T-helper 2 cell treated with Interferon-gamma antibody and Interleukin-4, amounts not matched to agents 5 μg/mL and 100 μg/mL, for 36 hours (primary cell): ENCODE measurements at regions not wholly inside any gene's neighbourhood (a gene's known extent, or its start where the extent isn't known, plus 50 kb on each side); places are given as distances from the start of the nearest gene placed in this dataset.

ENCODE experiments used
- DNase-seq: peaks from one replicate; pipeline ENCODE4 v3.0.0; 2021; ENCODE audit warnings: low spot score
- H3K27ac Mint-ChIP-seq: one replicate; pipeline ENCODE4 v1.8.0; 2021; ENCODE audit warnings: mild to moderate bottlenecking, mixed read lengths
- H3K27me3 Mint-ChIP-seq: one replicate; pipeline ENCODE4 v1.8.0; 2021; ENCODE audit warnings: low read depth, mixed read lengths
- H3K36me3 Mint-ChIP-seq: one replicate; pipeline ENCODE4 v1.8.0; 2021; ENCODE audit warnings: low read depth, mixed read lengths
- H3K4me1 Mint-ChIP-seq: one replicate; pipeline ENCODE4 v1.8.0; 2021; ENCODE audit warnings: low read depth, mixed read lengths
- H3K4me3 Mint-ChIP-seq: one replicate; pipeline ENCODE4 v1.8.0; 2022; ENCODE audit warnings: mild to moderate bottlenecking, moderate library complexity, mixed read lengths
- H3K9me3 Mint-ChIP-seq: one replicate; pipeline ENCODE4 v1.8.0; 2021; ENCODE audit warnings: mixed read lengths

DNA sequence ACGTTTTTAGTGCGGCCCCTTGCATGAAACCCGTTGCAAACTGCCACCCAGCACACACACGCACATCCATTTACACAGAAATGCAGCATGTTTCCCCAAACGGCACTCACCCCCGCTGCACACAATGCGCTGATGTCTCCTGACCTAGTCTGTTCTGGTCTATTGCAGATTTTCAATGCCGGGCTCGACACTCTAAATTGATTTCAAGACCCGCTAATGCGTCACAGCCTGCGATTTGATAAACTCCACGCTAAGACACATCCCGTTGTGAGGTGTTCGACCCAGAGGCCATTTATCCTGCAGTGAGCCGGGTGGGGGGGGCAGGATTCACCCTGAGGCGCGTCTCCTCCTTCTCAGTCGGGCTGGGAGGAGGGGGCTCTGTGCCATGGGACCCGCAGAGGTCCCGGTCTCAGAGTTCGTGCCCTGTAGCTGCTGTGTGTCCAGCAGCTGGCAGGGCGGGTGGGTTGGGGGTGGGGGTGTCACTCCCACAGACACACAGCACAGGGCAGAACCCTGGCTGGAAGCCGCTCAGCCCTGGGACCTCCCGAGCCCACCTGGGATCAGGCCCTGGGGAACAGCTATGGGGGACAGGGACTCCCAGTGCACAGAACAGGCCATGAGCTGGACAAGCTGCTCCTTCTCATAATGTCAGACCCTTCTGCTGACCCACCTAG lies 367.9 kb downstream of the PREX1 start:
- no peaks in the 10 kb centered on the region for H3K4me1 Mint-ChIP-seq
- no peaks in the 10 kb centered on the region for H3K9me3 Mint-ChIP-seq
- DNase-seq: no peak
- H3K27me3 Mint-ChIP-seq: no peaks in the 10 kb centered on the region
- no peak overlapping the region for H3K4me3 Mint-ChIP-seq
- H3K36me3 Mint-ChIP-seq: no peaks in the 10 kb centered on the region
- H3K27ac Mint-ChIP-seq: no peak overlapping the region

DNA sequence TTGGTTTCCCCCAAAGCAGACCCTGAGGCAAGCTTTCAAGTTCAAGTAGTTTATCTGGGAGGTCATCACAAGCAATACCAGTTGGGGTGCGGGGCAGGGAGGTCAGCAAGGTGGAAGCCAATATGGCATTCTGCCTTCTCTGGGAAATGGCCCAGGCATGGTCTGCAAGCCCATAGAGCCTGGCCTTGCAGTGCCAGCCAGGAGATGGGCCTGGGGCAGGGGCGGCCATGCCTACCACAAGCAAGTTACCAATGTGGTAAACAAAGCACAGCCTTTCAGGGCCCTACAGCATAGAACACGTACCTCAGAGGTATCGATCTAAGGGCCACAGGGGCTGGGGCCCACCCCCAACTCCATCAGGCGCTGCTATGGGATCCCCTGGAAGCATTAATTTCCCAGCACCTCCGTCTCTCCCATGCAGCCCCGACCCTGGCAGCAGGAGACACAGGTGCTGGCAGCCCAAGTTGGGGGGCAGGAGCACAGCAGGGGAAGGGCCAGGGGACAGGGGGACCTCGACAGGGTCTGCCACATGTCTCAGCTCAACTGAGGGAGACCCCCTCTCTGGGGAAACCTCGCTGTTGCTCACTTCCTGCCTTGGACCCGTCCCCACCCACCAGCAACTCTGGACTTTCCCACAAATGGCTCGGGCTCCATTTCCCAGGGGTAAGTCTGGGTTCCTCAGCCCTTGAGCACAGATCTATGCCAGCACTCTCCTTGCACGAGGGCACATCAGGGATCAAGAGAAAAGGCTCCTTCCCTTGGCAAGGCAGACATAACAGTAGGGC lies 369.0 kb downstream of the PREX1 start:
- H3K9me3 Mint-ChIP-seq: no peaks in the 10 kb centered on the region
- no peak for DNase-seq
- H3K36me3 Mint-ChIP-seq: no peaks in the 10 kb centered on the region
- no peaks in the 10 kb centered on the region for H3K27me3 Mint-ChIP-seq
- H3K4me3 Mint-ChIP-seq: no peak overlapping the region
- H3K27ac Mint-ChIP-seq: no peak overlapping the region
- H3K4me1 Mint-ChIP-seq: no peaks in the 10 kb centered on the region

DNA sequence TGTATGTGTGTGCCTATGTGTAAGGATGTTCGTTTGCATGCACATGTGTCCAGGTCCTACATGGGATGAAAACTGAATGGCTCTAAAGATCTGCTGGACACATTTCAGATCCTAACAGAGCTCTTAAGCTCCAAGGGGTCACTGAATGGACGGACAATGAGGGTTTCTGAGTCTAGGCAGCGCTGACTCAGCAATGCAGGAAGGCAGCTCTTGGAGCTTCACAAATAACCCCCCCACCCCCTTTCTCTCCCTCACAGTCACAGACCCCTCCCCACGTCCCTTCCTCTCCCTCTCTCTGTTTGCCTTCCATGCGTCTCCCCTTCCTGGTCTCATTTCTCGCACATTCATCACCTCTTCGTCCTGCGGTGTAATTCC lies 369.8 kb downstream of the PREX1 start:
- Mint-ChIP-seq H3K9me3 (no peaks in the 10 kb centered on the region), H3K4me3 (no peak overlapping the region), H3K27ac (no peak overlapping the region), H3K27me3 (no peaks in the 10 kb centered on the region), H3K4me1 (no peaks in the 10 kb centered on the region), H3K36me3 (no peaks in the 10 kb centered on the region)
- DNase-seq: no peak

DNA sequence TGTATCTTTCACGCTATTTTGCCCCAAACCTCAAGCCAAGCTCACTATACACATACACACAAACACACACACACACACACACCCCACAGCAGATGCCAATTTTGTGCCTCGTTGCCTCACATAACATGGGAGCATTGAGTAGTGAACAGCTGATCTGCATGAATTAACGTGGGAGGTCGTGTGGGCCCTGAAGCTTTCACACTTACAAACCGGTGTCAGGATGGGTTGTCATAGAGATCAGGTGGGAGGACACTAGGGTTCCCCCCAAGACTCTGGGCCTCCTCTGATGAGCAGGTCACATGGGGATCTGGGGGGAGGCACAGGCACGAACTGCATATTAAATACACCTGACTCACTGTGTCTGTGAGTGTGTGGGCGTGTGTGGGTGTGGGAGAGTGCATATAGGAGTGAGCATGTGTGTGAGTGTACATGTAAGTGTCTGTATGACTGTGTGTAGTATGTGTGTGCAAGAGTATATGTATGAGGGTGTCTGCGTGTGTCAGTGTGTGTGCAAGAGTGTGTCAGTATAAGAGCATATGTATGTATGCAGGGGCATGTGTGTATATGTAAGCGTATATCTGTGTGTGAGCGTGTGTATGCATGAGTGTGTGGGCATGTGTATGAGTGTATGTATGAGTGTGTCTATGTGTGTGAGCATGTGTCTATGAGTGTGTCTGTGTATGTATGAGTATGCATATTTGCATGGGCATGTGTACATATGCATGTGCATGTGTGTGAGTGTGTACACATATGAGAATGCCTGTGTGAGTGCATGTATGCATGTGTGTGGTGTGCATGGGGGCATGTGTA lies 370.4 kb downstream of the PREX1 start:
- no peaks in the 10 kb centered on the region for H3K9me3 Mint-ChIP-seq
- no peak overlapping the region for H3K4me3 Mint-ChIP-seq
- no peaks in the 10 kb centered on the region for H3K4me1 Mint-ChIP-seq
- H3K27ac Mint-ChIP-seq: no peak overlapping the region
- no peaks in the 10 kb centered on the region for H3K36me3 Mint-ChIP-seq
- no peak for DNase-seq
- H3K27me3 Mint-ChIP-seq: no peaks in the 10 kb centered on the region

DNA sequence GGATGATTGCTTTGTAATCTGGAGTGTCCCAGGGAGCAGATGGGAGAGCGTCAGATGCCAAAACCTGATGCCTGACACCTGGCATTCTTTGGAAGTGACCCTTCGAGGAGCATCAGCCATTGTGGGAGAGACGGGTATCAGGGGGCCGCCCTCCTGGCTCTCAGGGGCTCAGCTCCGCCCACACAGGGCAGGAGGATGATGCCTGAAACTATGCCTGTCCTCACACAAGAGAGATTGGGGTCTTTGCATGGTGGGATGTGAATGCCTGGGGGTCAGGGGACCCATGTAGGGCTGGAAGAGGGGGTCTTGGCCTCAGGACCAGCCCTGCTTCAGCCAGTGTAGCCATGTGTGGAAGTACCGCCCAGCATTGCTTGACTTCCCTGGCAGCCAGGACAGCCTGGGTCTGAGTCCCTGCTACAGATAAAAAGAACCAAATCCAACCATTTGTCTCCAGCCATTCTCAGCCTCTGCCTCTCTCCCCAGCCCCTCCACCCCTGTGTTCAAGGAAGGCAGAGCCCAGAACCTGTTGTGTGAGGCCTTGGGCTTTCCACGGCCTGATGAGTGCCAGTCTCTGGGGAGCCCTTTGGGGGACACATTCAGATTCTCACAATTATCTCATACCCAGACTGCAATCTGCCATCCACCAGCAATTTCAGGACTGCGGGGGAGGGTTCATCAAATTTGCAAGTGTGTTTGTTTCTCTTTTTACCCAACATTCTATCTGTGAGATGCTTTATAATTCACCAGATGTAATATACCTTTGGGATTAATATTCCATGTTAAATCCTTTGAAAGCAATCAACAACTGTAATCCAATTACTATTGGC lies 371.2 kb downstream of the PREX1 start:
- Mint-ChIP-seq H3K27me3 (no peaks in the 10 kb centered on the region), H3K4me1 (no peaks in the 10 kb centered on the region)

DNA sequence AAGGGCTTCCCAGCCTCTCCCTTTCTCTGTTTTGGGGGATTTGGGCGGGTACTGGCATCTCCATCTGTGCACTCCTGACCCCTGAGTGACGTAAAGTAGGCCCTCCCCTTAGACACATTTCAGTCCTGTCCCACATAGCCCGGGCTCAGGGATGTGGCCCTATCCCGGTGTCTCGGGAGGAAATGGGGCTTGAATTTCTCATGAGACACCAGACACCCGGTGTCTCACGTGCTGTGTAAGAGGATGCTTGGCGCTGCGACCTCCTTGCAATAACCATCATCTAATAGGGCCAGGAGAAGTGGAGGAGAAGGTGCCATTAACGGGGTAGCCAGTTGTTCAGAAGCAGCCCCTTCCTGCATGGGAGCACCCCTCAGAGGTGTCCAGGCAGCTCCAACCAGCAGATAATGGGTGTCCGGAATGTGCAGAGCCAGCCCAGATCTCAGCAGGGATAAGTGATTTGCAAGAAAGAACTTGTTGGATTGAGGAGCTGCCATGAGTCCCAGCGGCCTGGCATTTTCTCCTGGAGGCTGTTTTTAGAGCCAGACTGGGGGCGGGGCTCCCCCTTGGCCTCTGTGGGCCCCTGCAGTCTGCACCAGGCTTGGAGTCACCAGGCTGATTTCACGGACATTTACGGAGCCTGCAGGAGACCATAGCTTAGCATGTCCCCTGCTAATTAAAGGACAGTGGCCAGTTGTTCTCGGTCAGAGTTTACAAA lies 372.0 kb downstream of the PREX1 start:
- no peaks in the 10 kb centered on the region for H3K27me3 Mint-ChIP-seq
- H3K27ac Mint-ChIP-seq: no peak overlapping the region
- no peak for DNase-seq
- H3K4me3 Mint-ChIP-seq: no peak overlapping the region
- H3K4me1 Mint-ChIP-seq: no peaks in the 10 kb centered on the region
- no peaks in the 10 kb centered on the region for H3K9me3 Mint-ChIP-seq
- no peaks in the 10 kb centered on the region for H3K36me3 Mint-ChIP-seq

More for the DNA sequence above, 371.2 kb downstream of the PREX1 start:
- Mint-ChIP-seq H3K27ac (no peak overlapping the region), H3K9me3 (no peaks in the 10 kb centered on the region), H3K36me3 (no peaks in the 10 kb centered on the region), H3K4me3 (no peak overlapping the region)
- no peak for DNase-seq

DNA sequence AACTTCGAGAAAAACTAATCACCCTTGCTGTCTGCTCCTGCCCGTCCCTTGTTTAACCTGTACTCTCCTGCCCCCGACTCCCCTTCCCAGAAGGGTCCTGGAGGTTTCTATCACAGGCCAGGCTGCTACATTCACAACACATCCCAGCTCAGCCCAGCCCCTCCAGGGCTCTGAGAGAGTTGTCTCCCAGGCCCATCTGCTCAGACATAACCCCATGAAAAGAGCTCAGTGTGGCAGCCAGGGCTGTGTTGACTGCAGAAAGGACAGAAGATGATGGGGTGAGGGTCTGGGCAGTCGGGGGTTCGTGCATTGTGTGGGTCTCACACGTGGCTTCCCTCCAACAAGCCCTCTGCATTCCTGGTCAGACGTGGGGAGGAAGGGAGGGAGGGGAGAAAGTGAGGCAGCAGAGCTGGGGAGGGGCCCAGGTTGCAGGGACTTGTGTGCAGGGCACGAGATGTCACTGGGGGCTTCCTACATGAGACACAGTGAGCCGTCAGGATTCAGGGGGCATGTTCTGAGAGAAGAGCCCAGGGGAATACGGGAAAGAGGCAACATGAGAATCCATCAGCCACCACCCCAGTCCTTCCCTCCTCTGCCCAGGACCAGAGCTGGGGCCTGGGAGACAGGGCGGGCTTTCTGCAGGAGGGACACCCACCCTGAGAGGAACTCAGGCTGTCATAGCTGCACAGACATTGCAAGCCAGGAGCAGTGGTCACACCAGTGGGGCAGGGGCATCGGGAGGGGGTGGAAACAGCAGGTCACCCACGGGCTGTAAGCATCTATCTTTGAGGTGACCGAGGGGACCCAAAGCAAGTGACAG lies 372.9 kb downstream of the PREX1 start:
- Mint-ChIP-seq H3K4me1 (no peaks in the 10 kb centered on the region), H3K36me3 (no peaks in the 10 kb centered on the region), H3K4me3 (no peak overlapping the region), H3K27ac (no peak overlapping the region), H3K9me3 (no peaks in the 10 kb centered on the region), H3K27me3 (no peaks in the 10 kb centered on the region)
- DNase-seq: no peak

DNA sequence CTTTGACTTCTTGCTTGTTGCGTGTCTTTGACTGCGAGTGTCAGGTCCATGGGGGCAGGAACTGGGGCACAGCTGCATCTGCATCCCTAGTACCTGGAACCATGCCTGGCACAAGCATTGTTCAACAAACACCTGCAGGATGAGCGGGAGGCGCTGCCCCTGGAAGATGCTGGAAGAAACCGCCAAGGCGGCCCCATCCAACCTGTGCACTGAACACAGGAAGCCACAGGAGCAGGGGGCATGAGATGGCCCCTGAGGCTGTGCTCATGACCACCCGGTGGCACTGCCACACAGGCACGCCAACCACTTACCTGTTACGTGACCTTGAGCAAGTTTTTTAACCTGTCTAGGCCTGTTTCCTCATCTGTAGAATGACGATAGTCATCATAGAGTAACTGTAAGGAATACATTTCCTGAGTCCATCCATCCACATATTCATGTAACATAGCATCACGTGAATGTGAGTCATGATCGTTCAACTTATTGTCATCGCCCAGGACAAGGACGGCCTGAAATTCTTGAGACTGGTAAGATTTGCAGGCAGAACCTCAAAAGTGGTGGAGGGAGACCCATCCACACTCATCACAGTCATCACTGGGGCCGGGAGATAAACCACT lies 374.2 kb downstream of the PREX1 start:
- no peaks in the 10 kb centered on the region for H3K27me3 Mint-ChIP-seq
- H3K9me3 Mint-ChIP-seq: no peaks in the 10 kb centered on the region
- DNase-seq: no peak
- H3K4me1 Mint-ChIP-seq: no peaks in the 10 kb centered on the region
- H3K27ac Mint-ChIP-seq: no peak overlapping the region
- no peak overlapping the region for H3K4me3 Mint-ChIP-seq
- H3K36me3 Mint-ChIP-seq: no peaks in the 10 kb centered on the region

DNA sequence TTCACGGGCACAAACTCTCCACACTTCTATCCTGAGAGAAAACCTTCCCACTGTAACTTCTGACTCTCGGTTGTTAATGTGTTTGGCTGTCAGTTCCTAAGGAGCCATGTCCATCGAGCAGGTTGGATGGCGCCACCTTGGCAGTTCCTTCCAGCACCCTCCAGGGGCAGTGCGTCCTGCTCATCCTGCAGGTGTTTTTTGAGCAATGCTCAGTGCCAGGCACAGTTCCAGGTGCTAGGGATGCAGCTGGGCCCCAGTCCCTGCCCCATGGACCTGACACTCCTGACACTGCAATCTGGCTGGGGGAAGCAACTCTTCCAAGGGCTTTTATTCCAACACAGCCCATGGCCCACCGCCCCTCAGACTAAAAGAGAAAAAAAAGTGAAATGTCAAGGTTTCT lies 376.4 kb downstream of the PREX1 start:
- H3K36me3 Mint-ChIP-seq: no peaks in the 10 kb centered on the region
- no peak overlapping the region for H3K4me3 Mint-ChIP-seq
- H3K27ac Mint-ChIP-seq: no peak overlapping the region
- no peak for DNase-seq
- H3K4me1 Mint-ChIP-seq: no peaks in the 10 kb centered on the region
- H3K27me3 Mint-ChIP-seq: no peaks in the 10 kb centered on the region
- no peaks in the 10 kb centered on the region for H3K9me3 Mint-ChIP-seq

DNA sequence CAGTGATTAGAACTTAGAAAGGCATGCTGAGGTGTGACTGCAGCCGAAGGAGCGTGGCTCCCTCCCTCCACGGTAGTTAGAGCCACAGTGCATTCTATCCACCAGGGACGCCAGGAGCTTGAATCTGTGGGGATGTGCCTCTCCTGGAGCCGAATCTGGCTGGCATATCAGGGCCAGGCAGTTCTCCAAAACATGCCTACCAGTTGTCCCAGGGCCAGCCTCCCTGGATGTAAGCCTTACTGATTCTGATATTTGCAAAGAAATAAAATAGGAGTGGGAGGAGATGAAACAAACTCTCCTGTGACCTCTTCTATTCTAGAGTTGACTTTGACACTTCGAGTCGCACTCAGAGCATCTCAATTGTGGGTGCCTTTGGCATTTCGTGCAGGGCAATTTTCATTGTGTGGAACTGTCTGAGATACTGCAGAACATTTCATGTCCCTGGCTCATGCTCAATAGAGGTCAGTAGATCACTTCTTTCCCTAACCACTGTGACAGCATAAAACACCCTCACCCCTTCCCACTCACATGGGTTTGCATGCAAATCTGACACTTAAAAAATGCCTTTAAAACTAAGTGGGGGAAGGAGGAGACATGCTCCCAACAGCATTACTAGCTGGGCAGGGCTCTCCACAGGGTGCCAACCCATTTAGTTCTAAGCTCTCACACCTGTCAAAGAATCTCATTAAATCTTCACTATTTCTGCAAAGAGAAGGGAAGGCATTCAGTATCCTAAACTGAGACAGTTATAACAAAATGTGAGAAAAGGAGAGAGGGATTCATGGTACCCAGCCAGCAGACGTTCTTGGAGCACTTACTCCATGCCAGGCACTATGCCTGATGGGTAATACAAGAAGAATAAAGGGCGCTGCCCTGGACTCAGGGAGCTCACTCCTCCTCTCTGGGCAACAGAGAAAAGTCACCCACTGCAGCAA lies 378.9 kb downstream of the PREX1 start:
- Mint-ChIP-seq H3K27ac (no peak overlapping the region), H3K36me3 (peaks cover 3% of the 10 kb centered on the region), H3K4me3 (no peak overlapping the region), H3K9me3 (peaks cover 13% of the 10 kb centered on the region), H3K27me3 (no peaks in the 10 kb centered on the region), H3K4me1 (no peaks in the 10 kb centered on the region)
- no peak for DNase-seq

DNA sequence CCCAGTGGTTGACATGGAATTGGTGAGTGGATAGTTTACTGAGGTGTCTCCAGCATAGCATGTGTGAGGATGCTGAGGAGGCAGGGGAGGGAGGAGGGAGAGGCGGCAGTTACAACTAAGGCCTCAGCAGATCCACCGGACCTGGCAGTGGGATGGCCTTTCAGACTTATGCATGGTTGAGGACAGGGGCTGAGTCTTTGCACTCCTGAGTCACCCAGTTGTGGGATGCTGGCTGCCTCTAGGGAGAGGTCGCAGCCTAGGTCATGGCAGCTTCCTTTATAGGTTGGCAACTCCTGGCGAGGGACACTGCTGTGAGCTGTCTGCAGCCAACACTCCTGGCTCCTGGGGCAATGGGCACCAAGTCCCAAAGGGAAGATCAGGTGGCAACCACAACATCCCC lies 380.3 kb downstream of the PREX1 start:
- DNase-seq: no peak
- H3K27me3 Mint-ChIP-seq: no peaks in the 10 kb centered on the region
- no peaks in the 10 kb centered on the region for H3K4me1 Mint-ChIP-seq
- no peak overlapping the region for H3K4me3 Mint-ChIP-seq
- peaks cover 3% of the 10 kb centered on the region for H3K36me3 Mint-ChIP-seq
- H3K27ac Mint-ChIP-seq: no peak overlapping the region
- H3K9me3 Mint-ChIP-seq: peaks cover 20% of the 10 kb centered on the region
